Panc1 (cell line): ENCODE measurements at regions not wholly inside any gene's neighbourhood (a gene's known extent, or its start where the extent isn't known, plus 50 kb on each side); places are given as distances from the start of the nearest gene placed in this dataset.

Experiments used
- ATAC-seq: fragments of 200-7000 bp; cut with Tn5 transposase; 2 replicates; pipeline ENCODE4 v1.9.1; 2020; ENCODE audit warnings: mild to moderate bottlenecking, moderate library complexity
- BruUV-seq: library from RNA; stranded (reverse); fragments of 400-500 nt; replicated peaks from 2 replicates; lab custom pipeline; 2021; lab: Mats Ljungman, UMichigan
- CTCF ChIA-PET: fragments of 300-600 bp; sonication (Branson Sonifier 250); formaldehyde crosslinking; loops from one replicate; lab custom pipeline; 2022; ENCODE audit warnings: antibody characterized with exemption; lab: Charles Lee
- POLR2A ChIA-PET: fragments of 300-600 bp; sonication (Branson Sonifier 250); formaldehyde crosslinking; loops from one replicate; lab custom pipeline; 2022; ENCODE audit warnings: antibody characterized with exemption; lab: Charles Lee
- DNase-seq: peaks from one replicate; pipeline ENCODE4 v3.0.0-alpha.2; 2010; ENCODE audit warnings: low read depth, low spot score
- H3K27ac ChIP-seq: 2 replicates; pipeline ENCODE4 v1.5.1; 2011; ENCODE audit warnings: mild to moderate bottlenecking, low read length, inconsistent platforms
- H3K27me3 ChIP-seq: fragments of 200-500 bp; sonication (Bioruptor generic); 2 replicates; pipeline ENCODE4 v1.6.0; 2014; ENCODE audit warnings: low read length, inconsistent platforms; ENCODE audit not compliant: control insufficient read depth, insufficient read depth
- H3K36me3 ChIP-seq: fragments of 200-500 bp; sonication (Bioruptor generic); 2 replicates; pipeline ENCODE4 v1.5.1; 2014; ENCODE audit warnings: inconsistent platforms, mild to moderate bottlenecking, low read length, moderate library complexity; ENCODE audit not compliant: control insufficient read depth, insufficient read depth
- H3K4me1 ChIP-seq: 2 replicates; pipeline ENCODE4 v1.5.1; 2011; ENCODE audit warnings: inconsistent platforms, mild to moderate bottlenecking, low read length, moderate library complexity; ENCODE audit not compliant: control insufficient read depth, insufficient read depth
- H3K4me3 ChIP-seq, 2 experiments: 2 replicates each; pipeline ENCODE4 v1.5.1; 2011 to 2012; ENCODE audit warnings: low read depth in 2 of 2, low read length in 2 of 2, mild to moderate bottlenecking in 2 of 2, inconsistent platforms in 1 of 2, moderate library complexity in 1 of 2
- H3K9me3 ChIP-seq: fragments of 200-500 bp; sonication (Bioruptor generic); 2 replicates; pipeline ENCODE4 v1.5.1; 2014; ENCODE audit warnings: low read depth, mild to moderate bottlenecking, inconsistent platforms, low read length, moderate library complexity; ENCODE audit not compliant: control insufficient read depth, insufficient read depth
- POLR2AphosphoS5 ChIP-seq: IDR thresholded peaks from 2 replicates; pipeline ENCODE4 v1.6.1; 2012; ENCODE audit warnings: mild to moderate bottlenecking, low read depth, low read length, moderate library complexity
- SIN3A ChIP-seq: IDR thresholded peaks from 2 replicates; pipeline ENCODE4 v1.6.1; 2012; ENCODE audit warnings: low read depth, mild to moderate bottlenecking, low read length, moderate library complexity, borderline replicate concordance; ENCODE audit not compliant: insufficient read depth
- TCF7L2 ChIP-seq: IDR thresholded peaks from 2 replicates; pipeline ENCODE4 v1.6.1; 2011; ENCODE audit warnings: mild to moderate bottlenecking, low read depth, low read length, inconsistent platforms
- in situ Hi-C: cut with HindIII; loops from 2 replicates; pipeline ENCODE4 v1.10.0; 2016; ENCODE audit warnings: low sequenced_read_pairs, low pct_unique_long_range_greater_than_20kb
- intact Hi-C: fragments of 100-400 bp; cut with micrococcal nuclease; formaldehyde crosslinking; loops from one replicate; pipeline ENCODE4 v1.10.0; 2022; ENCODE audit not compliant: unreplicated experiment
- TF ChIP-seq, protein P1 (sequence below): fragments of 450-650 bp; IDR thresholded peaks from 2 replicates; pipeline ENCODE4 v1.5.1; 2017; ENCODE audit warnings: mild to moderate bottlenecking
- TF ChIP-seq, protein P2 (sequence below), 2 experiments: IDR thresholded peaks; 2 replicates each; pipeline ENCODE4 v1.6.1; 2011 to 2012; ENCODE audit warnings: low read depth in 2 of 2, control low read depth in 1 of 2, low read length in 1 of 2, mild to moderate bottlenecking in 1 of 2, moderate library complexity in 1 of 2; ENCODE audit not compliant: insufficient read depth in 1 of 2

DNA sequence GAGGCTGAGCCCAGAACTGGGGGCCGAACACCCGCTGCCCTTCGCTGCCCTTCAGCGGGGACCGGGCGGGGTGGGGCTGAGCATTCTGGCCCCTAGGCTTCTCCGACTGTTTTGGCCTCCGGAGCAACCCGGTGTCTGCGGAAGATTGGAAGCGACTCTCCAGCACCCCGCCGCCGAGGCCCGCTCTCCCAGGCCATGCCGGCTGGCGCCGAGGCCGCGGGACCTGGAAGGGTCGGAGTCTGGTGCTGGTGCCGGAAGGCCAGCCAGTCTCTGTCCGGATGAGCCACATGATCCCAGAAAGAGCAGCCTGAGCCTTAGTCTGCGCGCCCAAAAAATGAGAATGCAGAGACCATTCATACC lies 272.0 kb downstream of the FOXD2 start:
- no peaks in the 10 kb centered on the region; the same call in none of the 2 replicates for H3K27me3 ChIP-seq
- H3K36me3 ChIP-seq = no peaks in the 10 kb centered on the region
- peak overlapping the region; percentile 44 to 56 for H3K4me3 ChIP-seq
- intact Hi-C loops (loop anchor here (2.0 to 5.0 kb wide), 3 partner anchors 183 to 323 kb away; no protein-coding TSS in a partner anchor), in situ Hi-C loops (no loop called here)
- no peak overlapping the region; the same call in 1 of the 2 replicates for H3K27ac ChIP-seq
- no peaks in the 10 kb centered on the region for H3K9me3 ChIP-seq
- TF ChIP-seq POLR2AphosphoS5 (no peak), SIN3A (no peak), TCF7L2 (no peak)
- TF ChIP-seq, protein P1, sequence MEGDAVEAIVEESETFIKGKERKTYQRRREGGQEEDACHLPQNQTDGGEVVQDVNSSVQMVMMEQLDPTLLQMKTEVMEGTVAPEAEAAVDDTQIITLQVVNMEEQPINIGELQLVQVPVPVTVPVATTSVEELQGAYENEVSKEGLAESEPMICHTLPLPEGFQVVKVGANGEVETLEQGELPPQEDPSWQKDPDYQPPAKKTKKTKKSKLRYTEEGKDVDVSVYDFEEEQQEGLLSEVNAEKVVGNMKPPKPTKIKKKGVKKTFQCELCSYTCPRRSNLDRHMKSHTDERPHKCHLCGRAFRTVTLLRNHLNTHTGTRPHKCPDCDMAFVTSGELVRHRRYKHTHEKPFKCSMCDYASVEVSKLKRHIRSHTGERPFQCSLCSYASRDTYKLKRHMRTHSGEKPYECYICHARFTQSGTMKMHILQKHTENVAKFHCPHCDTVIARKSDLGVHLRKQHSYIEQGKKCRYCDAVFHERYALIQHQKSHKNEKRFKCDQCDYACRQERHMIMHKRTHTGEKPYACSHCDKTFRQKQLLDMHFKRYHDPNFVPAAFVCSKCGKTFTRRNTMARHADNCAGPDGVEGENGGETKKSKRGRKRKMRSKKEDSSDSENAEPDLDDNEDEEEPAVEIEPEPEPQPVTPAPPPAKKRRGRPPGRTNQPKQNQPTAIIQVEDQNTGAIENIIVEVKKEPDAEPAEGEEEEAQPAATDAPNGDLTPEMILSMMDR = no peak
- TF ChIP-seq, protein P2, sequence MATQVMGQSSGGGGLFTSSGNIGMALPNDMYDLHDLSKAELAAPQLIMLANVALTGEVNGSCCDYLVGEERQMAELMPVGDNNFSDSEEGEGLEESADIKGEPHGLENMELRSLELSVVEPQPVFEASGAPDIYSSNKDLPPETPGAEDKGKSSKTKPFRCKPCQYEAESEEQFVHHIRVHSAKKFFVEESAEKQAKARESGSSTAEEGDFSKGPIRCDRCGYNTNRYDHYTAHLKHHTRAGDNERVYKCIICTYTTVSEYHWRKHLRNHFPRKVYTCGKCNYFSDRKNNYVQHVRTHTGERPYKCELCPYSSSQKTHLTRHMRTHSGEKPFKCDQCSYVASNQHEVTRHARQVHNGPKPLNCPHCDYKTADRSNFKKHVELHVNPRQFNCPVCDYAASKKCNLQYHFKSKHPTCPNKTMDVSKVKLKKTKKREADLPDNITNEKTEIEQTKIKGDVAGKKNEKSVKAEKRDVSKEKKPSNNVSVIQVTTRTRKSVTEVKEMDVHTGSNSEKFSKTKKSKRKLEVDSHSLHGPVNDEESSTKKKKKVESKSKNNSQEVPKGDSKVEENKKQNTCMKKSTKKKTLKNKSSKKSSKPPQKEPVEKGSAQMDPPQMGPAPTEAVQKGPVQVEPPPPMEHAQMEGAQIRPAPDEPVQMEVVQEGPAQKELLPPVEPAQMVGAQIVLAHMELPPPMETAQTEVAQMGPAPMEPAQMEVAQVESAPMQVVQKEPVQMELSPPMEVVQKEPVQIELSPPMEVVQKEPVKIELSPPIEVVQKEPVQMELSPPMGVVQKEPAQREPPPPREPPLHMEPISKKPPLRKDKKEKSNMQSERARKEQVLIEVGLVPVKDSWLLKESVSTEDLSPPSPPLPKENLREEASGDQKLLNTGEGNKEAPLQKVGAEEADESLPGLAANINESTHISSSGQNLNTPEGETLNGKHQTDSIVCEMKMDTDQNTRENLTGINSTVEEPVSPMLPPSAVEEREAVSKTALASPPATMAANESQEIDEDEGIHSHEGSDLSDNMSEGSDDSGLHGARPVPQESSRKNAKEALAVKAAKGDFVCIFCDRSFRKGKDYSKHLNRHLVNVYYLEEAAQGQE (IDR thresholded peaks at IDR 0.05; ENCODE audit: insufficient read depth in 1 of 2, low read depth in 2 of 2, low read length in 1 of 2) = no peak
- ATAC-seq = peak; percentile 79
- ChIA-PET POLR2A (no interaction called here), CTCF (interaction anchor here (0.6 to 1.9 kb wide), 5 partner anchors 16 to 288 kb away, joined by 3 to 19 read pairs (median 3); partner anchors contain the start of gene FOXD2)
- no TSS peak for BruUV-seq
- H3K4me1 ChIP-seq = peaks cover 12% of the 10 kb centered on the region
- no peak for DNase-seq

- ChIA-PET POLR2A (no interaction called here), CTCF (interaction anchor here (1.1 to 1.9 kb wide), 3 partner anchors 15 to 277 kb away, joined by 3 to 19 read pairs (median 10); partner anchors contain the start of gene FOXD2)
- Histone ChIP-seq H3K4me3 (peak overlapping the region; percentile 44 to 56), H3K4me1 (peaks cover 12% of the 10 kb centered on the region), H3K27ac (no peak overlapping the region; the same call in 1 of the 2 replicates), H3K36me3 (no peaks in the 10 kb centered on the region), H3K9me3 (no peaks in the 10 kb centered on the region), H3K27me3 (peaks cover 2% of the 10 kb centered on the region)
- no peak for TF ChIP-seq SIN3A
- TF ChIP-seq, protein P2 (IDR thresholded peaks at IDR 0.05; ENCODE audit: insufficient read depth in 1 of 2, low read depth in 2 of 2, low read length in 1 of 2) = no peak
- TF ChIP-seq, protein P1 = peak; percentile 99
- no peak for TF ChIP-seq POLR2AphosphoS5
- TF ChIP-seq TCF7L2 = no peak
- BruUV-seq = no TSS peak
- intact Hi-C loops (loop anchor here (2.0 to 5.0 kb wide), 3 partner anchors 183 to 323 kb away; no protein-coding TSS in a partner anchor), in situ Hi-C loops (no loop called here)
- ATAC-seq (peak; percentile 90), DNase-seq (peak; percentile 33)
Measured at GRCh38 chr1:47710329-47711071, 272.7 kb downstream of the FOXD2 start.
